ENCODE measurements at regions not wholly inside any gene's neighbourhood (a gene's known extent, or its start where the extent isn't known, plus 50 kb on each side); places are given as distances from the start of the nearest gene placed in this dataset.

- DNase-seq (ENCODE audit: low read depth in 2 of 2) = no peak
- TF ChIP-seq, protein P1, sequence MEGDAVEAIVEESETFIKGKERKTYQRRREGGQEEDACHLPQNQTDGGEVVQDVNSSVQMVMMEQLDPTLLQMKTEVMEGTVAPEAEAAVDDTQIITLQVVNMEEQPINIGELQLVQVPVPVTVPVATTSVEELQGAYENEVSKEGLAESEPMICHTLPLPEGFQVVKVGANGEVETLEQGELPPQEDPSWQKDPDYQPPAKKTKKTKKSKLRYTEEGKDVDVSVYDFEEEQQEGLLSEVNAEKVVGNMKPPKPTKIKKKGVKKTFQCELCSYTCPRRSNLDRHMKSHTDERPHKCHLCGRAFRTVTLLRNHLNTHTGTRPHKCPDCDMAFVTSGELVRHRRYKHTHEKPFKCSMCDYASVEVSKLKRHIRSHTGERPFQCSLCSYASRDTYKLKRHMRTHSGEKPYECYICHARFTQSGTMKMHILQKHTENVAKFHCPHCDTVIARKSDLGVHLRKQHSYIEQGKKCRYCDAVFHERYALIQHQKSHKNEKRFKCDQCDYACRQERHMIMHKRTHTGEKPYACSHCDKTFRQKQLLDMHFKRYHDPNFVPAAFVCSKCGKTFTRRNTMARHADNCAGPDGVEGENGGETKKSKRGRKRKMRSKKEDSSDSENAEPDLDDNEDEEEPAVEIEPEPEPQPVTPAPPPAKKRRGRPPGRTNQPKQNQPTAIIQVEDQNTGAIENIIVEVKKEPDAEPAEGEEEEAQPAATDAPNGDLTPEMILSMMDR (IDR thresholded peaks at IDR 0.05; ENCODE audit: low read depth, low read length) = no peak
- no peak overlapping the region for H3K4me3 ChIP-seq (replicated peaks in 1 of 2; ENCODE audit: low read depth in 2 of 2, low read length in 2 of 2)
Measured at GRCh38 chr7:135812148-135812547, 63.5 kb upstream of the FAM180A start.

GRCh38 chr7:135811506-135811905, 62.9 kb upstream of the FAM180A start:
- peak in 1 of 2 donors; percentile 31 for DNase-seq (ENCODE audit: low read depth in 2 of 2)
- TF ChIP-seq, protein P1 (IDR thresholded peaks at IDR 0.05; ENCODE audit: low read depth, low read length) = no peak
- H3K4me3 ChIP-seq (replicated peaks in 1 of 2; ENCODE audit: low read depth in 2 of 2, low read length in 2 of 2) = no peak overlapping the region

- H3K4me3 ChIP-seq (replicated peaks in 1 of 2; ENCODE audit: low read depth in 2 of 2, low read length in 2 of 2) = no peak overlapping the region
- DNase-seq (ENCODE audit: low read depth in 2 of 2) = no peak
- TF ChIP-seq, protein P1 (IDR thresholded peaks at IDR 0.05; ENCODE audit: low read depth, low read length) = no peak
Measured at GRCh38 chr7:135808206-135808605, 59.6 kb upstream of the FAM180A start.

- TF ChIP-seq, protein P1 (IDR thresholded peaks at IDR 0.05; ENCODE audit: low read depth, low read length) = no peak
- no peak overlapping the region for H3K4me3 ChIP-seq (replicated peaks in 1 of 2; ENCODE audit: low read depth in 2 of 2, low read length in 2 of 2)
- peak in 1 of 2 donors; percentile 9 for DNase-seq (ENCODE audit: low read depth in 2 of 2)
Measured at GRCh38 chr7:135803143-135803542, 54.5 kb upstream of the FAM180A start.

- DNase-seq (ENCODE audit: low read depth in 2 of 2) = peak; percentile 8 to 39
Measured at GRCh38 chr7:135802697-135803096, 54.1 kb upstream of the FAM180A start.

DNA sequence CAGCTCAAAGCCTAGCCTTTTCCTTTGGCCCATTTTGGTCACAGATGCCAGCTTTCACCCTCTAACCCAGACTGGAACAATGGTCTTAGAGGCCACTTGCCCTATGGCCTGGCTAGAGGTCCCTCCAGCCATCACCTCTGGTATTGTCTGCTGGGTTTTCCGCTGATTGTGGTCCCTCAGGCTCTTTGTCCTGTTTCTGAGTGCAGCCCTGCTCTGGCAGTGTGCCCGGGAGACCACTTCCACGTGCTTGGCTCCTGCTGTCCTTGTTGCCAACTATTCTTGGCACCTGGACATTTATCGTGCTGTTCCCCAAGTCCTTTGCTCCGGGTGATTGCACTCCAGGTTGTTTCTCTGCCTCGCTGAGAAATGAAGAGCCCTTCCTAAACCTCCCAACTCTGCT, 53.3 kb upstream of the FAM180A start:
- H3K4me3 ChIP-seq (replicated peaks in 1 of 2; ENCODE audit: low read depth in 2 of 2, low read length in 2 of 2) = no peak overlapping the region
- no peak for DNase-seq (ENCODE audit: low read depth in 2 of 2)
- TF ChIP-seq, protein P1 (IDR thresholded peaks at IDR 0.05; ENCODE audit: low read depth, low read length) = no peak

More at GRCh38 chr7:135802697-135803096, 54.1 kb upstream of the FAM180A start:
- no peak overlapping the region for H3K4me3 ChIP-seq (replicated peaks in 1 of 2; ENCODE audit: low read depth in 2 of 2, low read length in 2 of 2)
- TF ChIP-seq, protein P1 (IDR thresholded peaks at IDR 0.05; ENCODE audit: low read depth, low read length) = no peak

DNA sequence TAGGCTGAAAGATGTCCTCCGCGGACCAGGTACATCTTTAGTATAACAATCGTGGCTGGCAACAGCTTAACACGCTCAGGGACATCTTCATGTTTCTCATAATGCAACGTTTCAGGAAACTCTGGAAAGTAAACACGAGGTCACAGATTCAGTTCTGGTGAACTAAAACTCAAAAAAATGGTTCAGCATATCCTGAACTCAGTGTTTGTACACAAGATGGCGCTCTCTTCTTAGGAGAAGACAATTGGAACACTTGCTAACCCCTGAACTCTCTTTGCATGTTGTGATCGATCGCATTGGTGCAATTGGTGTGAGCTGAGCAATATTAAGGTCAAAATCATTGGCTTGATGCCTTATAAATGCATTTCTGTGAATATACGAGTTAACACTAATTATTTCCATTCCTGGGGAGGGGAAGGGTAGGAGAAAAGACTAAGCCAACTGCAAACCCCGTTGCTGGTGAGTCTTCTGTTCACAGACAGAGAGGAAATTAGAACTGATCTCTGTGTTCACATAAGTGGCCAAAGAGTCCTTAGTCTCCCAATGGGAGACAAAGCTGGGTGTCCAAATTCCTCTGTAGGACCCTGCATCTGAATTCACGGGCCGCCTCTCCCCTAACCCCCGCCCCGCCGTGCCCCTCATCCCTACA, 52.6 kb upstream of the FAM180A start:
- DNase-seq (ENCODE audit: low read depth in 2 of 2) = peak; percentile 84
- peak overlapping the region in 1 of 2 donors; percentile 13 for H3K4me3 ChIP-seq (replicated peaks in 1 of 2; ENCODE audit: low read depth in 2 of 2, low read length in 2 of 2)
- TF ChIP-seq, protein P1 (IDR thresholded peaks at IDR 0.05; ENCODE audit: low read depth, low read length) = peak; percentile 75
